GM12875 (cell line): ENCODE measurements at regions not wholly inside any gene's neighbourhood (a gene's known extent, or its start where the extent isn't known, plus 50 kb on each side); places are given as distances from the start of the nearest gene placed in this dataset.
"Not testable (repeated sequence)": the region's sequence is repeated elsewhere in the genome, so short reads cannot be mapped to it uniquely, and the experiment has no call there.

Experiments
- H3K4me3 ChIP-seq: one replicate; pipeline ENCODE4 v1.5.1; 2011; ENCODE audit warnings: low read depth, low read length, control low read depth
- CTCF ChIP-seq: IDR thresholded peaks from 2 replicates; pipeline ENCODE4 v1.5.1; 2011; ENCODE audit warnings: low read depth, mild to moderate bottlenecking, control low read depth, inconsistent platforms, low read length, moderate library complexity, borderline replicate concordance; ENCODE audit not compliant: insufficient read depth

- no peak for TF ChIP-seq CTCF
- no peak overlapping the region for H3K4me3 ChIP-seq
These were observed 206.4 kb downstream of the LRRK2 start for GRCh38 chr12:40431169-40431568.

GRCh38 chr12:40435251-40435650, 210.5 kb downstream of the LRRK2 start:
- H3K4me3 ChIP-seq = no peak overlapping the region
- no peak for TF ChIP-seq CTCF

- H3K4me3 ChIP-seq = no peak overlapping the region
- no peak for TF ChIP-seq CTCF
These were observed 211.2 kb downstream of the LRRK2 start for GRCh38 chr12:40435951-40436350.

GRCh38 chr12:40436564-40436963, 211.8 kb downstream of the LRRK2 start:
- no peak overlapping the region for H3K4me3 ChIP-seq
- no peak for TF ChIP-seq CTCF

- TF ChIP-seq CTCF = no peak
- no peak overlapping the region for H3K4me3 ChIP-seq
These were observed 215.1 kb downstream of the LRRK2 start for GRCh38 chr12:40439771-40440492.

- H3K4me3 ChIP-seq = no peak overlapping the region
- TF ChIP-seq CTCF = no peak
These were observed 219.4 kb downstream of the LRRK2 start for GRCh38 chr12:40444174-40444573.

GRCh38 chr12:40446385-40446784, 221.6 kb downstream of the LRRK2 start:
- TF ChIP-seq CTCF = peak; percentile 36; the same call in 1 of the 2 replicates
- no peak overlapping the region for H3K4me3 ChIP-seq

- not testable (repeated sequence) for H3K4me3 ChIP-seq
These were observed 223.7 kb downstream of the LRRK2 start for GRCh38 chr12:40448523-40448922.
